ENCODE measurements at regions not wholly inside any gene's neighbourhood (a gene's known extent, or its start where the extent isn't known, plus 50 kb on each side); places are given as distances from the start of the nearest gene placed in this dataset.

DNA sequence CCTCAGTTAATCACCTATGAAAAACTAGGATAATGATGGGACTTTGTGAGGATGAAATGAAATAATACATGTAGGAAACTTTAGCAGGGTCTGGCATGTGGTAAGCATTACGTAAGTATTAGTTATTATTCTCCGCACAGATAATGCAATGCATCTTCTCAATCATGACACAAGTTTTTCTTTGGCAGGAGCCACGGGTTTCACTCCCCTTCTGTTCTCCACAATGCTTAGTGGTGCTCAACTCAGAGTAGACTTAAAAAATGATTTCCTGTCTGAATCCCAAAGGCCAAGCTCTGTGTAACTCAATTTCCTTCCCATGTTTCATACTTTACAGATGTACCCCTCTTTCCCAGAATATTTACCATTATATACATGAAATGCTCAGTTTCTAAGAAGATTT lies 82.9 kb downstream of the CCDC34 start:
- H3K27ac ChIP-seq (ENCODE audit: poor library complexity, severe bottlenecking) = no peak overlapping the region
- H3K4me3 ChIP-seq (ENCODE audit: severe bottlenecking) = no peak overlapping the region
- no peaks in the 10 kb centered on the region for H3K36me3 ChIP-seq (ENCODE audit: low read depth)
- no peaks in the 10 kb centered on the region for H3K9me3 ChIP-seq (ENCODE audit: severe bottlenecking)
- H3K27me3 ChIP-seq (ENCODE audit: insufficient read depth, poor library complexity, severe bottlenecking) = no peaks in the 10 kb centered on the region
- no peak for DNase-seq (ENCODE audit: low spot score)
- H3K4me1 ChIP-seq (ENCODE audit: insufficient read depth, poor library complexity, severe bottlenecking) = no peaks in the 10 kb centered on the region
- no peak for ATAC-seq (ENCODE audit: low read depth)
- TF ChIP-seq, protein P1, sequence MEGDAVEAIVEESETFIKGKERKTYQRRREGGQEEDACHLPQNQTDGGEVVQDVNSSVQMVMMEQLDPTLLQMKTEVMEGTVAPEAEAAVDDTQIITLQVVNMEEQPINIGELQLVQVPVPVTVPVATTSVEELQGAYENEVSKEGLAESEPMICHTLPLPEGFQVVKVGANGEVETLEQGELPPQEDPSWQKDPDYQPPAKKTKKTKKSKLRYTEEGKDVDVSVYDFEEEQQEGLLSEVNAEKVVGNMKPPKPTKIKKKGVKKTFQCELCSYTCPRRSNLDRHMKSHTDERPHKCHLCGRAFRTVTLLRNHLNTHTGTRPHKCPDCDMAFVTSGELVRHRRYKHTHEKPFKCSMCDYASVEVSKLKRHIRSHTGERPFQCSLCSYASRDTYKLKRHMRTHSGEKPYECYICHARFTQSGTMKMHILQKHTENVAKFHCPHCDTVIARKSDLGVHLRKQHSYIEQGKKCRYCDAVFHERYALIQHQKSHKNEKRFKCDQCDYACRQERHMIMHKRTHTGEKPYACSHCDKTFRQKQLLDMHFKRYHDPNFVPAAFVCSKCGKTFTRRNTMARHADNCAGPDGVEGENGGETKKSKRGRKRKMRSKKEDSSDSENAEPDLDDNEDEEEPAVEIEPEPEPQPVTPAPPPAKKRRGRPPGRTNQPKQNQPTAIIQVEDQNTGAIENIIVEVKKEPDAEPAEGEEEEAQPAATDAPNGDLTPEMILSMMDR (IDR thresholded peaks at IDR 0.05; ENCODE audit: poor library complexity, severe bottlenecking) = no peak

DNA sequence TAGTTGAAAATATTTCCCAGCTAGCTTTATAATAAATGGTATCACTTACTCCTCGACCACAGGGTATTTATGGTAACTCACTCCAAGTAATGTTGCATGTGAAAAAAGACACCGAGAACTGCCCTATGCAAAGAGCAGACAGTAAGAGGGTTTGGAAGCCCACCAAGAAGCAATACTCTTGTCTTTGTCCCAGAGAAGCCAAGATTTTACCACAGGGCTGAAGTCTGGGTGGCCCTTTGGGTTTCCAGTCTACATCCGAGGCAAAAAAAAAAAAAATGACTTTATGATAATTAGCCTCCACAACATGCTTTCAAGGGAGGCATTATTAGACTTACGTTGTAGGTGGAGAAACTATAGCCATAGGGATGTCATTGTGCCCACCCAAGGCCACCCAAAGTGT lies 83.6 kb downstream of the CCDC34 start:
- TF ChIP-seq, protein P1 (IDR thresholded peaks at IDR 0.05; ENCODE audit: poor library complexity, severe bottlenecking) = no peak
- H3K27me3 ChIP-seq (ENCODE audit: insufficient read depth, poor library complexity, severe bottlenecking) = no peaks in the 10 kb centered on the region
- no peak overlapping the region for H3K27ac ChIP-seq (ENCODE audit: poor library complexity, severe bottlenecking)
- H3K4me3 ChIP-seq (ENCODE audit: severe bottlenecking) = no peak overlapping the region
- no peaks in the 10 kb centered on the region for H3K4me1 ChIP-seq (ENCODE audit: insufficient read depth, poor library complexity, severe bottlenecking)
- ATAC-seq (ENCODE audit: low read depth) (no peak), DNase-seq (ENCODE audit: low spot score) (no peak)
- no peaks in the 10 kb centered on the region for H3K36me3 ChIP-seq (ENCODE audit: low read depth)
- no peaks in the 10 kb centered on the region for H3K9me3 ChIP-seq (ENCODE audit: severe bottlenecking)

DNA sequence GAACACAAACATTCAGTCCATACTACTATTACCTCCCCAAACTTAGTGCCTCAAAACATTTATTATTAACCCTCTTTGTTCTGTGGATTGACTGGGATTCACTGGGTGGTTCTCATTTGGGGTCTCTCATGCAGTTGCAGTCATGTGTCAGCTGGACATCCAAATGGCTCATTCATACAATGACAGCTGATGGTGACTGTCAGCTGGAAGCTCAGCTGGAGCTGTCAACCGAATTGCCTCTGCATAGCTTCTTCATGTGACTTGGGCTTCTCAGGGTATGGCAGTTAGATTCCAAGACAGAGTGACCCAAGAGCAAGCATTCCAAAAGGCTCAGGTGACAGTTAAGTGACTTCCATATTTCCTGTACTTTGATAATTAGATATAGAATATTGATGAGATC lies 85.2 kb downstream of the CCDC34 start:
- no peaks in the 10 kb centered on the region for H3K27me3 ChIP-seq (ENCODE audit: insufficient read depth, poor library complexity, severe bottlenecking)
- no peak overlapping the region for H3K4me3 ChIP-seq (ENCODE audit: severe bottlenecking)
- TF ChIP-seq, protein P1 (IDR thresholded peaks at IDR 0.05; ENCODE audit: poor library complexity, severe bottlenecking) = no peak
- H3K27ac ChIP-seq (ENCODE audit: poor library complexity, severe bottlenecking) = no peak overlapping the region
- no peaks in the 10 kb centered on the region for H3K36me3 ChIP-seq (ENCODE audit: low read depth)
- ATAC-seq (ENCODE audit: low read depth) (no peak), DNase-seq (ENCODE audit: low spot score) (no peak)
- no peaks in the 10 kb centered on the region for H3K4me1 ChIP-seq (ENCODE audit: insufficient read depth, poor library complexity, severe bottlenecking)
- H3K9me3 ChIP-seq (ENCODE audit: severe bottlenecking) = no peaks in the 10 kb centered on the region

DNA sequence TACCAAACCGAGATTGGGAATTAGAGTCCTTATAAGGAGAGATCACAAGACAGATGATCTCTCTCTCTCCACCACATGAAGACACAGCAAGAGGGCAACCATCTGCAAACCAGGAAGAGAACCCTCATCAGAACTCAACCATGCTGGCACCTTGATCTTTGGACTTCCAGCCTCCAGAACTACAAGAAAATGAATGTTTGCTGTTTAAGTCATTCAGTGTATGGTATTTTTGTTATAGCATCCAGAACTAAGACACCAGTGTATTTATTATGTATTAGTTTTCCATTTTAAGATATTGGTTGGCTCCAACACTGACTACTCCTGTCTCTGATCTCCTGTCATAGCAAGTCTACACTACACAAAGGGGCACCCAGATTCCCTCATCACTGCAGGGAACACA lies 86.9 kb downstream of the CCDC34 start:
- no peaks in the 10 kb centered on the region for H3K9me3 ChIP-seq (ENCODE audit: severe bottlenecking)
- H3K36me3 ChIP-seq (ENCODE audit: low read depth) = no peaks in the 10 kb centered on the region
- no peaks in the 10 kb centered on the region for H3K4me1 ChIP-seq (ENCODE audit: insufficient read depth, poor library complexity, severe bottlenecking)
- ATAC-seq (ENCODE audit: low read depth) (no peak), DNase-seq (ENCODE audit: low spot score) (no peak)
- no peak overlapping the region for H3K27ac ChIP-seq (ENCODE audit: poor library complexity, severe bottlenecking)
- TF ChIP-seq, protein P1 (IDR thresholded peaks at IDR 0.05; ENCODE audit: poor library complexity, severe bottlenecking) = no peak
- H3K4me3 ChIP-seq (ENCODE audit: severe bottlenecking) = no peak overlapping the region
- H3K27me3 ChIP-seq (ENCODE audit: insufficient read depth, poor library complexity, severe bottlenecking) = no peaks in the 10 kb centered on the region

DNA sequence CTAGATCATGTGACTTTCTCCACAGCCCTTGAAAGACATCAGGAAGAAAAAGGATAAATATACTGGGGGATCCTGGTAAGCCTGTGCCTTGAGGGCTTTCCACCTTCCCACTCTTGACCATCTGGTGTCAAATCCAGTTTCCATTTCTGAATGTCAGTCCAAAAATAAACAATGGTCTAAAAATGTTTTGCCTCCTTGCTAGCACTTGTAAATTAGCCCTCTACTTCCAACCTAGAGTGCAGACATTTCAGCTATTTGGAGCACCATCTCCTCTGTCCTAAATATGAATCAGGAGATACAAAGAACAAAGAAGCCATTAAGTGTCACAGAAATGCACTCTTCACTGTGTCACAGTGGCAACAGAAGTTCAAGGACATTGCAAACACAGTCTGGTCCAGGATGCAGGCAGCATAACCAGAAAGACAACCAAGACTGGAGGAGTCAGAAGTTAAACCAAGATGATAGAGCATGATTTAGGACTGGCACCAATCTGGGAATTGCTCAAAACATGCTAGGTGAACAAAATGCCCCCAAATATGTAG lies 88.1 kb downstream of the CCDC34 start:
- ATAC-seq (ENCODE audit: low read depth) = no peak

More for the DNA sequence above, 88.1 kb downstream of the CCDC34 start:
- no peaks in the 10 kb centered on the region for H3K9me3 ChIP-seq (ENCODE audit: severe bottlenecking)
- H3K36me3 ChIP-seq (ENCODE audit: low read depth) = no peaks in the 10 kb centered on the region
- no peaks in the 10 kb centered on the region for H3K27me3 ChIP-seq (ENCODE audit: insufficient read depth, poor library complexity, severe bottlenecking)
- no peaks in the 10 kb centered on the region for H3K4me1 ChIP-seq (ENCODE audit: insufficient read depth, poor library complexity, severe bottlenecking)
- H3K4me3 ChIP-seq (ENCODE audit: severe bottlenecking) = no peak overlapping the region
- no peak overlapping the region for H3K27ac ChIP-seq (ENCODE audit: poor library complexity, severe bottlenecking)
- TF ChIP-seq, protein P1 (IDR thresholded peaks at IDR 0.05; ENCODE audit: poor library complexity, severe bottlenecking) = no peak
- DNase-seq (ENCODE audit: low spot score) = no peak

Data from RWPE2 (cell line).